Prostate gland (tissue), 2 donors: ENCODE measurements at regions not wholly inside any gene's neighbourhood (a gene's known extent, or its start where the extent isn't known, plus 50 kb on each side); places are given as distances from the start of the nearest gene placed in this dataset.
"Not testable (repeated sequence)": the region's sequence is repeated elsewhere in the genome, so short reads cannot be mapped to it uniquely, and the experiment has no call there.

Experiments used
- CTCF ChIP-seq, 4 experiments: fragments of 200-600 bp in 2 of 4; fragments of 450-650 bp in 2 of 4; sonication (generic) in 2 of 4; IDR thresholded peaks; 1 replicate in 3 of 4; 2 replicates in 1 of 4; pipeline ENCODE4 v1.5.1; 2016 to 2019; ENCODE audit warnings: antibody characterized with exemption in 4 of 4, mild to moderate bottlenecking in 2 of 4, moderate library complexity in 2 of 4
- POLR2A ChIP-seq: fragments of 450-650 bp; IDR thresholded peaks from one replicate; pipeline ENCODE4 v1.6.1; 2016; ENCODE audit warnings: antibody characterized with exemption, mild to moderate bottlenecking
- POLR2AphosphoS5 ChIP-seq: sonication (generic); formaldehyde crosslinking; IDR thresholded peaks from one replicate; pipeline ENCODE4 v1.6.1; 2017; ENCODE audit warnings: antibody characterized with exemption

GRCh38 chr15:22134941-22135566 lies 54.7 kb downstream of the OR4M2 start:
- not testable (repeated sequence) for TF ChIP-seq CTCF (IDR thresholded peaks at IDR 0.05); POLR2AphosphoS5; POLR2A
